Transverse colon (tissue), 4 donors: ENCODE measurements at regions not wholly inside any gene's neighbourhood (a gene's known extent, or its start where the extent isn't known, plus 50 kb on each side); places are given as distances from the start of the nearest gene placed in this dataset.
"Not testable (repeated sequence)": the region's sequence is repeated elsewhere in the genome, so short reads cannot be mapped to it uniquely, and the experiment has no call there.

Experiments used
- DNase-seq: peaks from one replicate; pipeline ENCODE4 v3.0.0-alpha.2; 2019
- H3K27ac ChIP-seq, 4 donors: fragments of 200-600 bp; sonication (generic); 2 replicates each; pipeline ENCODE4 v1.5.1; 2016 to 2018; ENCODE audit warnings: inconsistent platforms in 4 of 4
- H3K27me3 ChIP-seq: fragments of 200-600 bp; sonication (generic); 2 replicates; pipeline ENCODE4 v1.5.1; 2017; ENCODE audit warnings: inconsistent platforms
- H3K36me3 ChIP-seq, 4 donors: fragments of 200-600 bp; sonication (generic); 2 replicates each; pipeline ENCODE4 v1.5.1; 2017 to 2019; ENCODE audit warnings: inconsistent platforms in 4 of 4
- H3K4me1 ChIP-seq, 4 donors: fragments of 200-600 bp; sonication (generic); 2 replicates each; pipeline ENCODE4 v1.5.1; 2017 to 2020; ENCODE audit warnings: inconsistent platforms in 4 of 4
- H3K4me3 ChIP-seq, 4 donors: fragments of 200-600 bp; sonication (generic); 1 replicate in 1 of 4; 2 replicates in 3 of 4; pipeline versions ENCODE4 v1.5.1 to v1.6.1; 2017 to 2019; ENCODE audit warnings: inconsistent platforms in 4 of 4
- H3K9me3 ChIP-seq, 2 donors: fragments of 200-600 bp; sonication (generic); 2 replicates each; pipeline ENCODE4 v1.5.1; 2017 to 2019; ENCODE audit warnings: inconsistent platforms in 2 of 2
- CTCF ChIP-seq, 5 experiments: fragments of 200-600 bp in 3 of 5; fragments of 450-650 bp in 2 of 5; sonication (generic) in 3 of 5; IDR thresholded peaks; 1 replicate in 2 of 5; 2 replicates in 3 of 5; pipeline ENCODE4 v1.5.1; 2016 to 2017; ENCODE audit warnings: antibody characterized with exemption in 5 of 5, inconsistent platforms in 3 of 5, mild to moderate bottlenecking in 2 of 5, moderate library complexity in 1 of 5
- EP300 ChIP-seq: sonication (generic); formaldehyde crosslinking; IDR thresholded peaks from one replicate; pipeline ENCODE4 v1.6.1; 2017; ENCODE audit warnings: antibody characterized with exemption, low read depth
- POLR2A ChIP-seq: fragments of 450-650 bp; IDR thresholded peaks from one replicate; pipeline ENCODE4 v1.6.1; 2016; ENCODE audit warnings: antibody characterized with exemption, mild to moderate bottlenecking, moderate library complexity
- POLR2AphosphoS5 ChIP-seq, 3 donors: sonication (generic); formaldehyde crosslinking; IDR thresholded peaks; one replicate each; pipeline ENCODE4 v1.6.1; 2016; ENCODE audit warnings: antibody characterized with exemption in 3 of 3
- WGBS, 2 donors: methylation state at CpG; one replicate each; pipeline ENCODE4 v1.1.5; 2018; ENCODE audit warnings: low coverage in 1 of 2; 5-methylcytosine and 5-hydroxymethylcytosine counted together
- in situ Hi-C, 4 donors: fragments of 200-750 bp; cut with MboI; loops; one replicate each; pipeline versions ENCODE4 v1.15.0 to v1.15.1; 2017; ENCODE audit warnings: low sequenced_read_pairs in 3 of 4, low pct_ligation_motif_present in 1 of 4, low pct_unique_long_range_greater_than_20kb in 1 of 4
- intact Hi-C: fragments of 100-400 bp; cut with DNase I; formaldehyde crosslinking; loops from one replicate; pipeline ENCODE4 v1.15.1; 2023; ENCODE audit warnings: low total_unique reads

GRCh38 chr2:241966647-241967466, 97.3 kb downstream of the RTP5 start:
- peaks cover 0 to 14% (median 0%) of the 10 kb centered on the region in 4 donors for H3K4me1 ChIP-seq
- in situ Hi-C loops (no loop called here), intact Hi-C loops (no loop called here)
- peak overlapping the region in 2 of 4 donors; percentile 16 to 55 for H3K27ac ChIP-seq
- H3K9me3 ChIP-seq = no peaks in the 10 kb centered on the region
- WGBS, 2 donors = 88 to 89% methylated on average over 8 to 16 of the region's 16 CpGs
- TF ChIP-seq POLR2A = no peak
- no peak for TF ChIP-seq EP300
- TF ChIP-seq POLR2AphosphoS5 (IDR thresholded peaks at IDR 0.05) = no peak
- no peak for TF ChIP-seq CTCF (IDR thresholded peaks at IDR 0.05)
- no peak for DNase-seq
- no peak overlapping the region for H3K4me3 ChIP-seq
- no peaks in the 10 kb centered on the region for H3K27me3 ChIP-seq
- H3K36me3 ChIP-seq = no peaks in the 10 kb centered on the region

- intact Hi-C loops (no loop called here), in situ Hi-C loops (no loop called here)
- Histone ChIP-seq H3K27ac (no peak overlapping the region), H3K4me1 (peaks cover 0 to 14% (median 0%) of the 10 kb centered on the region in 4 donors), H3K27me3 (no peaks in the 10 kb centered on the region), H3K9me3 (no peaks in the 10 kb centered on the region), H3K4me3 (no peak overlapping the region), H3K36me3 (no peaks in the 10 kb centered on the region)
- no peak for DNase-seq
- TF ChIP-seq POLR2AphosphoS5 (IDR thresholded peaks at IDR 0.05) = no peak
- TF ChIP-seq POLR2A = no peak
- no peak for TF ChIP-seq CTCF (IDR thresholded peaks at IDR 0.05)
- no peak for TF ChIP-seq EP300
- 93% methylated on average over 17 of the region's 17 CpGs; no CpG with 5 or more reads in 1 of the 2 donors for whole genome bisulfite sequencing, 2 donors
These were observed 98.1 kb downstream of the RTP5 start for GRCh38 chr2:241967467-241968144.

GRCh38 chr2:241968417-241968816, 98.9 kb downstream of the RTP5 start:
- Histone ChIP-seq H3K4me1 (peaks cover 0 to 14% (median 0%) of the 10 kb centered on the region in 4 donors), H3K36me3 (no peaks in the 10 kb centered on the region), H3K9me3 (no peaks in the 10 kb centered on the region), H3K27me3 (no peaks in the 10 kb centered on the region), H3K4me3 (no peak overlapping the region), H3K27ac (no peak overlapping the region)
- in situ Hi-C loops (no loop called here), intact Hi-C loops (no loop called here)
- 91 to 96% methylated on average over 5 to 9 of the region's 9 CpGs for WGBS, 2 donors
- DNase-seq = no peak
- no peak for TF ChIP-seq EP300
- TF ChIP-seq CTCF (IDR thresholded peaks at IDR 0.05) = no peak
- TF ChIP-seq POLR2A = no peak
- TF ChIP-seq POLR2AphosphoS5 (IDR thresholded peaks at IDR 0.05) = no peak

- H3K27me3 ChIP-seq, in situ Hi-C loops, H3K36me3 ChIP-seq, H3K27ac ChIP-seq, H3K9me3 ChIP-seq, DNase-seq, H3K4me3 ChIP-seq, intact Hi-C loops: not testable (repeated sequence)
- peaks cover 0 to 14% (median 0%) of the 10 kb centered on the region in 4 donors for H3K4me1 ChIP-seq
- 90 to 96% methylated on average over 6 of the region's 6 CpGs for WGBS, 2 donors
These were observed 99.7 kb downstream of the RTP5 start for GRCh38 chr2:241969182-241969581.
